Endothelial cell of umbilical vein (primary cell): ENCODE measurements at regions not wholly inside any gene's neighbourhood (a gene's known extent, or its start where the extent isn't known, plus 50 kb on each side); places are given as distances from the start of the nearest gene placed in this dataset.

Source experiments
- EZH2 ChIP-seq: IDR thresholded peaks from 2 replicates; pipeline ENCODE4 v1.6.1; 2012; ENCODE audit warnings: borderline replicate concordance, low read depth, mild to moderate bottlenecking, moderate library complexity, low read length, inconsistent platforms; ENCODE audit not compliant: severe bottlenecking
- FOS ChIP-seq: IDR thresholded peaks from 2 replicates; pipeline ENCODE4 v1.6.1; 2011; ENCODE audit warnings: mild to moderate bottlenecking, low read length, moderate library complexity, borderline replicate concordance; ENCODE audit not compliant: insufficient read depth
- GATA2 ChIP-seq: IDR thresholded peaks from 2 replicates; pipeline ENCODE4 v1.7.0; 2011; ENCODE audit warnings: low read depth, mild to moderate bottlenecking, moderate library complexity, mixed read lengths, low read length; ENCODE audit not compliant: insufficient read length, insufficient read depth
- JUN ChIP-seq: IDR thresholded peaks from 2 replicates; pipeline ENCODE4 v1.6.1; 2011; ENCODE audit warnings: borderline replicate concordance, low read depth; ENCODE audit not compliant: insufficient read length, insufficient read depth
- MYC ChIP-seq: IDR thresholded peaks from one replicate; pipeline ENCODE4 v1.6.1; 2011; ENCODE audit warnings: mild to moderate bottlenecking, low read depth, low read length
- POLR2A ChIP-seq: IDR thresholded peaks from 2 replicates; pipeline ENCODE4 v1.6.1; 2012; ENCODE audit warnings: low read depth, mild to moderate bottlenecking, control low read depth, low read length
- POLR2AphosphoS5 ChIP-seq: IDR thresholded peaks from 2 replicates; pipeline ENCODE4 v1.6.1; 2012; ENCODE audit warnings: low read depth, mild to moderate bottlenecking, control low read depth, low read length, moderate library complexity; ENCODE audit not compliant: insufficient read depth
- TF ChIP-seq, protein P1 (sequence below), 2 donors: IDR thresholded peaks; 1 replicate in 1 of 2; 2 replicates in 1 of 2; pipeline ENCODE4 v1.5.1; 2011; ENCODE audit warnings: low read length in 2 of 2, mild to moderate bottlenecking in 2 of 2, moderate library complexity in 2 of 2, control low read depth in 1 of 2, inconsistent platforms in 1 of 2, low read depth in 1 of 2; ENCODE audit not compliant: insufficient read depth in 1 of 2; ENCODE audit errors: extremely low read depth in 1 of 2
- TF ChIP-seq, protein P2 (sequence below): IDR thresholded peaks from 2 replicates; pipeline ENCODE4 v1.6.1; 2011; ENCODE audit not compliant: insufficient read depth, insufficient read length

DNA sequence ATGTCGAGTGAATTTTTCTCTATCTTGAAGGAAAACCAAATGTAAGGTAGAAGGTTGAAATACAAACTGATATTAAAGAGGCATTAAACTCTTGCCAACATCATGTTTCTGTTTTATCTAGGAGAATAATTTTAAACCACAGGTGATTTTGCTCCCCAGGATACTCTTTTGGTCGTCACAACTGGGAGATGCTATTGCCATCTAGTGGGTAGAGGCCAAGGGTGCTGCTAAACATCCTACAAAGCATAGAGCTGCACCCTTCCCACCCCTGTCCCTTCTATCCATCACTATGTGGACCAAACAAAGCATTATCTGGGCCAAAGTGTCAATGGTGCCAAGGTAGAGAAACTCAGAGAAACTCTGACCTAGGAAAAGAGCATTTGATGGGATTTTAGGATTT, 154.6 kb upstream of the MAGEB2 start:
- TF ChIP-seq, protein P1, sequence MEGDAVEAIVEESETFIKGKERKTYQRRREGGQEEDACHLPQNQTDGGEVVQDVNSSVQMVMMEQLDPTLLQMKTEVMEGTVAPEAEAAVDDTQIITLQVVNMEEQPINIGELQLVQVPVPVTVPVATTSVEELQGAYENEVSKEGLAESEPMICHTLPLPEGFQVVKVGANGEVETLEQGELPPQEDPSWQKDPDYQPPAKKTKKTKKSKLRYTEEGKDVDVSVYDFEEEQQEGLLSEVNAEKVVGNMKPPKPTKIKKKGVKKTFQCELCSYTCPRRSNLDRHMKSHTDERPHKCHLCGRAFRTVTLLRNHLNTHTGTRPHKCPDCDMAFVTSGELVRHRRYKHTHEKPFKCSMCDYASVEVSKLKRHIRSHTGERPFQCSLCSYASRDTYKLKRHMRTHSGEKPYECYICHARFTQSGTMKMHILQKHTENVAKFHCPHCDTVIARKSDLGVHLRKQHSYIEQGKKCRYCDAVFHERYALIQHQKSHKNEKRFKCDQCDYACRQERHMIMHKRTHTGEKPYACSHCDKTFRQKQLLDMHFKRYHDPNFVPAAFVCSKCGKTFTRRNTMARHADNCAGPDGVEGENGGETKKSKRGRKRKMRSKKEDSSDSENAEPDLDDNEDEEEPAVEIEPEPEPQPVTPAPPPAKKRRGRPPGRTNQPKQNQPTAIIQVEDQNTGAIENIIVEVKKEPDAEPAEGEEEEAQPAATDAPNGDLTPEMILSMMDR (IDR thresholded peaks at IDR 0.05; ENCODE audit: extremely low read depth in 1 of 2, insufficient read depth in 1 of 2, low read depth in 1 of 2, low read length in 2 of 2), result peak; percentile 20 to 49
- TF ChIP-seq JUN (no peak), EZH2 (no peak), MYC (no peak), POLR2A (no peak), POLR2AphosphoS5 (no peak), GATA2 (no peak), FOS (no peak)
- TF ChIP-seq, protein P2, sequence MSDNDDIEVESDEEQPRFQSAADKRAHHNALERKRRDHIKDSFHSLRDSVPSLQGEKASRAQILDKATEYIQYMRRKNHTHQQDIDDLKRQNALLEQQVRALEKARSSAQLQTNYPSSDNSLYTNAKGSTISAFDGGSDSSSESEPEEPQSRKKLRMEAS, result no peak
